ENCODE measurements at regions not wholly inside any gene's neighbourhood (a gene's known extent, or its start where the extent isn't known, plus 50 kb on each side); places are given as distances from the start of the nearest gene placed in this dataset.

- no peak for TF ChIP-seq TOX (CRISPR knock-in tag; IDR thresholded peaks at IDR 0.05; ENCODE audit: borderline replicate concordance)
- TF ChIP-seq RARB (CRISPR knock-in tag; IDR thresholded peaks at IDR 0.05) = no peak
- TF ChIP-seq PATZ1 (CRISPR knock-in tag; IDR thresholded peaks at IDR 0.05; ENCODE audit: borderline replicate concordance) = no peak
- TF ChIP-seq ARNTL (CRISPR knock-in tag; IDR thresholded peaks at IDR 0.05; ENCODE audit: borderline replicate concordance, low read depth) = no peak
- TF ChIP-seq ZFP30 (CRISPR knock-in tag; IDR thresholded peaks at IDR 0.05) = no peak
- TF ChIP-seq, protein P1, sequence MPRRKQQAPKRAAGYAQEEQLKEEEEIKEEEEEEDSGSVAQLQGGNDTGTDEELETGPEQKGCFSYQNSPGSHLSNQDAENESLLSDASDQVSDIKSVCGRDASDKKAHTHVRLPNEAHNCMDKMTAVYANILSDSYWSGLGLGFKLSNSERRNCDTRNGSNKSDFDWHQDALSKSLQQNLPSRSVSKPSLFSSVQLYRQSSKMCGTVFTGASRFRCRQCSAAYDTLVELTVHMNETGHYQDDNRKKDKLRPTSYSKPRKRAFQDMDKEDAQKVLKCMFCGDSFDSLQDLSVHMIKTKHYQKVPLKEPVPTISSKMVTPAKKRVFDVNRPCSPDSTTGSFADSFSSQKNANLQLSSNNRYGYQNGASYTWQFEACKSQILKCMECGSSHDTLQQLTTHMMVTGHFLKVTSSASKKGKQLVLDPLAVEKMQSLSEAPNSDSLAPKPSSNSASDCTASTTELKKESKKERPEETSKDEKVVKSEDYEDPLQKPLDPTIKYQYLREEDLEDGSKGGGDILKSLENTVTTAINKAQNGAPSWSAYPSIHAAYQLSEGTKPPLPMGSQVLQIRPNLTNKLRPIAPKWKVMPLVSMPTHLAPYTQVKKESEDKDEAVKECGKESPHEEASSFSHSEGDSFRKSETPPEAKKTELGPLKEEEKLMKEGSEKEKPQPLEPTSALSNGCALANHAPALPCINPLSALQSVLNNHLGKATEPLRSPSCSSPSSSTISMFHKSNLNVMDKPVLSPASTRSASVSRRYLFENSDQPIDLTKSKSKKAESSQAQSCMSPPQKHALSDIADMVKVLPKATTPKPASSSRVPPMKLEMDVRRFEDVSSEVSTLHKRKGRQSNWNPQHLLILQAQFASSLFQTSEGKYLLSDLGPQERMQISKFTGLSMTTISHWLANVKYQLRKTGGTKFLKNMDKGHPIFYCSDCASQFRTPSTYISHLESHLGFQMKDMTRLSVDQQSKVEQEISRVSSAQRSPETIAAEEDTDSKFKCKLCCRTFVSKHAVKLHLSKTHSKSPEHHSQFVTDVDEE (CRISPR knock-in tag; IDR thresholded peaks at IDR 0.05) = no peak
- no peak for TF ChIP-seq ZNF70 (CRISPR knock-in tag; IDR thresholded peaks at IDR 0.05)
- no peak for TF ChIP-seq PPARA (CRISPR knock-in tag; IDR thresholded peaks at IDR 0.05; ENCODE audit: borderline replicate concordance)
Measured at GRCh38 chr6:63452125-63452524, 120.2 kb upstream of the LOC128125822 start.
